A673 (cell line): ENCODE measurements at regions not wholly inside any gene's neighbourhood (a gene's known extent, or its start where the extent isn't known, plus 50 kb on each side); places are given as distances from the start of the nearest gene placed in this dataset.

Experiments used
- BruUV-seq: library from RNA; stranded (reverse); fragments of 400-500 nt; replicated peaks from 2 replicates; lab custom pipeline; 2021; lab: Mats Ljungman, UMichigan
- CTCF ChIA-PET: fragments of 300-600 bp; sonication (Branson Sonifier 250); formaldehyde crosslinking; loops from one replicate; lab custom pipeline; 2022; ENCODE audit warnings: antibody characterized with exemption; lab: Charles Lee
- POLR2A ChIA-PET: fragments of 300-600 bp; sonication (Branson Sonifier 250); formaldehyde crosslinking; loops from one replicate; lab custom pipeline; 2022; ENCODE audit warnings: antibody characterized with exemption; ENCODE audit not compliant: low non-redundant PET; lab: Charles Lee
- DNase-seq: peaks from one replicate; pipeline ENCODE4 v3.0.0-alpha.2; 2015; ENCODE audit warnings: low spot score
- H3K27ac ChIP-seq: fragments of 200-600 bp; sonication (generic); 2 replicates; pipeline ENCODE4 v1.5.1; 2016; ENCODE audit warnings: mixed run types, low read depth, mild to moderate bottlenecking, mixed read lengths, antibody characterized with exemption, low read length; ENCODE audit not compliant: poor library complexity, severe bottlenecking
- H3K27me3 ChIP-seq: fragments of 200-600 bp; sonication (generic); replicated peaks from 2 replicates; pipeline ENCODE4 v1.6.1; 2017; ENCODE audit warnings: mixed run types, low read depth, mild to moderate bottlenecking, mixed read lengths, antibody characterized with exemption, low read length; ENCODE audit not compliant: insufficient read depth, poor library complexity
- H3K36me3 ChIP-seq: fragments of 200-600 bp; sonication (generic); 2 replicates; pipeline ENCODE4 v1.6.1; 2016; ENCODE audit warnings: mixed run types, mild to moderate bottlenecking, mixed read lengths, antibody characterized with exemption, low read length; ENCODE audit not compliant: insufficient read depth, poor library complexity, severe bottlenecking
- H3K4me1 ChIP-seq: fragments of 200-600 bp; sonication (generic); 2 replicates; pipeline ENCODE4 v1.6.1; 2017; ENCODE audit warnings: mixed run types, mild to moderate bottlenecking, mixed read lengths, antibody characterized with exemption, low read length; ENCODE audit not compliant: insufficient read depth, poor library complexity, severe bottlenecking
- H3K4me3 ChIP-seq: fragments of 200-600 bp; sonication (generic); 2 replicates; pipeline ENCODE4 v1.5.1; 2016; ENCODE audit warnings: low read depth, mixed run types, mild to moderate bottlenecking, mixed read lengths, low read length; ENCODE audit not compliant: poor library complexity, severe bottlenecking
- H3K9me3 ChIP-seq: fragments of 200-600 bp; sonication (generic); 2 replicates; pipeline ENCODE4 v1.6.1; 2016; ENCODE audit warnings: mixed run types, low read depth, mild to moderate bottlenecking, mixed read lengths, antibody characterized with exemption, low read length; ENCODE audit not compliant: poor library complexity, severe bottlenecking
- EZH2 ChIP-seq: fragments of 200-600 bp; sonication (generic); IDR thresholded peaks from 2 replicates; pipeline ENCODE4 v1.6.1; 2017; ENCODE audit warnings: borderline replicate concordance, low read depth, mild to moderate bottlenecking, mixed read lengths, antibody characterized with exemption, low read length; ENCODE audit not compliant: poor library complexity, severe bottlenecking
- intact Hi-C: fragments of 100-400 bp; cut with micrococcal nuclease; formaldehyde crosslinking; loops from one replicate; pipeline ENCODE4 v1.10.0; 2022; ENCODE audit not compliant: unreplicated experiment
- TF ChIP-seq, protein P1 (sequence below): fragments of 300-800, 200-600 bp; sonication (generic); conservative IDR thresholded peaks from 2 replicates; pipeline ENCODE4 v1.5.1; 2017; ENCODE audit warnings: low read depth, mild to moderate bottlenecking, antibody characterized with exemption, low read length, moderate library complexity, mixed read lengths

DNA sequence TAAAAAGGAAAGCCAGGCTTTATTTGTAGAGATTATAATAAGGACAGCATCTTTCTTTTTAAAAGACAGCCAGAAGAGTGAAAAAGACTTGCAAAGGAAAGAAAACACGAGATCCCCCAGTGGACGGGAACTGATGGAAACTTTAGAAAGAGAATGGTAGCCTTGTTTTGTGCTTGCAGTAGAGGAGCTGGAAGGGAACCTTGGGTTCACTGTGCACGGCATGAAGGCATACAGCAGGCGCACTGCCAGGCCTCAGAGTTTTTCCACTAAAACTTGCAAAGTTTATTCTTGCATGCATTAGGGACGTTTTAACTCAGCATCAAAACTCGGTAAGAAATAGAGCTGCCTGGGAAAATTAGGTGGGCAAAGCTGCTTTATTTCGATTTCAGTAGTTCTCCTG is 248.6 kb downstream of the IRX1 start:
- TF ChIP-seq, protein P1, sequence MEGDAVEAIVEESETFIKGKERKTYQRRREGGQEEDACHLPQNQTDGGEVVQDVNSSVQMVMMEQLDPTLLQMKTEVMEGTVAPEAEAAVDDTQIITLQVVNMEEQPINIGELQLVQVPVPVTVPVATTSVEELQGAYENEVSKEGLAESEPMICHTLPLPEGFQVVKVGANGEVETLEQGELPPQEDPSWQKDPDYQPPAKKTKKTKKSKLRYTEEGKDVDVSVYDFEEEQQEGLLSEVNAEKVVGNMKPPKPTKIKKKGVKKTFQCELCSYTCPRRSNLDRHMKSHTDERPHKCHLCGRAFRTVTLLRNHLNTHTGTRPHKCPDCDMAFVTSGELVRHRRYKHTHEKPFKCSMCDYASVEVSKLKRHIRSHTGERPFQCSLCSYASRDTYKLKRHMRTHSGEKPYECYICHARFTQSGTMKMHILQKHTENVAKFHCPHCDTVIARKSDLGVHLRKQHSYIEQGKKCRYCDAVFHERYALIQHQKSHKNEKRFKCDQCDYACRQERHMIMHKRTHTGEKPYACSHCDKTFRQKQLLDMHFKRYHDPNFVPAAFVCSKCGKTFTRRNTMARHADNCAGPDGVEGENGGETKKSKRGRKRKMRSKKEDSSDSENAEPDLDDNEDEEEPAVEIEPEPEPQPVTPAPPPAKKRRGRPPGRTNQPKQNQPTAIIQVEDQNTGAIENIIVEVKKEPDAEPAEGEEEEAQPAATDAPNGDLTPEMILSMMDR, result no peak
- TF ChIP-seq EZH2, result no peak
- POLR2A ChIA-PET, result no interaction called here

DNA sequence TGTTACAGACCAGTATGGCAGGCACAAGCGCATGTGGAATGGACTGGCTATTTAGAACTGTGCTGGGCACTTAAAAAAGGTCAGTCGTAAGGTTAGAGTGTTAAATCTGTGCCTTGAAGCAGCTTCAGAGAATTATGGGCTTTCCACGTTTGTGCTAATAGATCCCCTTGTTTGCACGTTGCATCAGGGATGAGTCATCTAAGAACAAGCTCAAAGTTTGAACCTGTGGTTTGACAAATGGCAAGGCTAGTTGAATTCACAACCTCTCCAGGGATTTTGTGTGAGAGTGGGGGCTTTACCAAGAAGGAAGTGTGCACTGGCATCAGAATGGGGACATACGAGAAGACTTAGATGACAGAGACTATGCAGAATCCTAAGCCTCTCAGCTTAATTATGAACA is 249.6 kb downstream of the IRX1 start:
- BruUV-seq, result no TSS peak
- TF ChIP-seq EZH2, result no peak
- TF ChIP-seq, protein P1, result no peak
- Histone ChIP-seq H3K4me3 (no peak overlapping the region), H3K4me1 (no peaks in the 10 kb centered on the region), H3K36me3 (no peaks in the 10 kb centered on the region), H3K9me3 (peaks cover 22% of the 10 kb centered on the region), H3K27me3 (no peaks in the 10 kb centered on the region), H3K27ac (no peak overlapping the region)
- ChIA-PET POLR2A (no interaction called here), CTCF (no interaction called here)
- intact Hi-C loops, result no loop called here
- no peak for DNase-seq

More for the DNA sequence above, 248.6 kb downstream of the IRX1 start:
- BruUV-seq, result no TSS peak
- no peak overlapping the region for H3K27ac ChIP-seq
- no peak for DNase-seq
- peaks cover 28% of the 10 kb centered on the region for H3K9me3 ChIP-seq
- intact Hi-C loops, result no loop called here
- no peak overlapping the region for H3K4me3 ChIP-seq
- H3K36me3 ChIP-seq, result no peaks in the 10 kb centered on the region
- no peaks in the 10 kb centered on the region for H3K4me1 ChIP-seq
- CTCF ChIA-PET, result no interaction called here
- H3K27me3 ChIP-seq, result no peaks in the 10 kb centered on the region

DNA sequence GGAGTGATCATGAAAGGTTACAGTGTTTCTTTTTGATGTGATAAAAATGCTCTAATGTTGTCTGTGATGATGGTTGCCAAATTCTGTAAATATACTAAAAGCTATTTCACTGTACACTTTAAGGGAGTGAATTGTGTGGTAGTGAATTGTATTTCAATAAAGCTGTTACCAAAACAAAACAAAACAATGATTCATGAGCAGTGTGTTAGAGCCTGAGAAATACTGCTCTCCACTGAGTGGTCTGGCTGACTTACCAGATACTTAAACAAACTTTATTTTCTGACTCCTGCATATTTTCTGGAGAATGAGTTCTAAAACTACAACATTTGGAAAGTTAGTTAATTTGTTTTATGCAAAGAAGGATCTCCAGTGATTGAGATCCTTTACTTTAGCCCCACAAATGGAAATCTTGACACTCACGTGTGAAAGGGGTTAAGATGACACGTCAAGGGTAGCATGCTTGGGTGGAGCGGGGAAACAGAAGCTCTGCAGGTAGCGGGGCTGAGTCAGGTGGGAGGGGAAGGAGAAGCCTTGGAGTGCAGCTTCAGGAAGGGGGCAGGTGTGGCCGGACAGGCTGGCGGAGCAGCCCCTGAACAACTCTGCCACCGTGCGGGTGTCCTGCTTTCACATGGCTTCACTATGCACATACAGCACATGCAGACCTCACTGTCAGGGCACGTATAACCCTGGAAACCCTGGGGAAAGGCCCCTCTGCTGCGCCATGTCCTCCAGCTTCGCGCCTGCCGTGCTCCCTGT is 256.7 kb downstream of the IRX1 start:
- no peak for DNase-seq
- H3K4me1 ChIP-seq, result no peaks in the 10 kb centered on the region
- POLR2A ChIA-PET, result no interaction called here
- H3K36me3 ChIP-seq, result no peaks in the 10 kb centered on the region
- peaks cover 20% of the 10 kb centered on the region for H3K9me3 ChIP-seq
- CTCF ChIA-PET, result no interaction called here
- no peak overlapping the region for H3K27ac ChIP-seq
- no peak overlapping the region for H3K4me3 ChIP-seq
- no TSS peak for BruUV-seq
- intact Hi-C loops, result no loop called here
- H3K27me3 ChIP-seq, result no peaks in the 10 kb centered on the region
- no peak for TF ChIP-seq EZH2
- TF ChIP-seq, protein P1, result no peak
